ENCODE measurements at regions not wholly inside any gene's neighbourhood (a gene's known extent, or its start where the extent isn't known, plus 50 kb on each side); places are given as distances from the start of the nearest gene placed in this dataset.
A peak's percentile ranks its signal among the peaks of the same experiment; 100 is the strongest.

DNA sequence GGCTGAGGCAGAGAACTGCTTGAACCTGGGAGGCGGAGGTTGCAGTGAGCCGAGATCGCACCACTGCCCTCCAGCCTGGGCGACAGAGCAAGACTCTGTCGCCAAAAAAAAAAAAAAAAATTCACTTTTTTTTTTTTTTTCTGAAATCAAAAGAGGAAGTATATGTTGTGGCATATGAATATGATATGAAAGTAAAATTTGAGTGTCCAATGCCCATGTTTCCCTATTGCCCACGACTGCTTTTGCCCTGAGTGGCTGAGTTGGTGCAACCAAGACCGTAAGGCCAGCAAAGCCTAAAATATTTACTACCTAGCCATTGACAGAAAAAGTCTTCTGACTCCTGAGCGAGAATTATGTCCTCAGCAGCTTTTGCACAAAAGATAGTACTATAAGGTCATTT is 101.7 kb upstream of the PARP11 start (continued):
- TF ChIP-seq, protein P1, sequence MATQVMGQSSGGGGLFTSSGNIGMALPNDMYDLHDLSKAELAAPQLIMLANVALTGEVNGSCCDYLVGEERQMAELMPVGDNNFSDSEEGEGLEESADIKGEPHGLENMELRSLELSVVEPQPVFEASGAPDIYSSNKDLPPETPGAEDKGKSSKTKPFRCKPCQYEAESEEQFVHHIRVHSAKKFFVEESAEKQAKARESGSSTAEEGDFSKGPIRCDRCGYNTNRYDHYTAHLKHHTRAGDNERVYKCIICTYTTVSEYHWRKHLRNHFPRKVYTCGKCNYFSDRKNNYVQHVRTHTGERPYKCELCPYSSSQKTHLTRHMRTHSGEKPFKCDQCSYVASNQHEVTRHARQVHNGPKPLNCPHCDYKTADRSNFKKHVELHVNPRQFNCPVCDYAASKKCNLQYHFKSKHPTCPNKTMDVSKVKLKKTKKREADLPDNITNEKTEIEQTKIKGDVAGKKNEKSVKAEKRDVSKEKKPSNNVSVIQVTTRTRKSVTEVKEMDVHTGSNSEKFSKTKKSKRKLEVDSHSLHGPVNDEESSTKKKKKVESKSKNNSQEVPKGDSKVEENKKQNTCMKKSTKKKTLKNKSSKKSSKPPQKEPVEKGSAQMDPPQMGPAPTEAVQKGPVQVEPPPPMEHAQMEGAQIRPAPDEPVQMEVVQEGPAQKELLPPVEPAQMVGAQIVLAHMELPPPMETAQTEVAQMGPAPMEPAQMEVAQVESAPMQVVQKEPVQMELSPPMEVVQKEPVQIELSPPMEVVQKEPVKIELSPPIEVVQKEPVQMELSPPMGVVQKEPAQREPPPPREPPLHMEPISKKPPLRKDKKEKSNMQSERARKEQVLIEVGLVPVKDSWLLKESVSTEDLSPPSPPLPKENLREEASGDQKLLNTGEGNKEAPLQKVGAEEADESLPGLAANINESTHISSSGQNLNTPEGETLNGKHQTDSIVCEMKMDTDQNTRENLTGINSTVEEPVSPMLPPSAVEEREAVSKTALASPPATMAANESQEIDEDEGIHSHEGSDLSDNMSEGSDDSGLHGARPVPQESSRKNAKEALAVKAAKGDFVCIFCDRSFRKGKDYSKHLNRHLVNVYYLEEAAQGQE (IDR thresholded peaks at IDR 0.05; ENCODE audit: unreplicated experiment) = no peak
- TF ChIP-seq ZNF114 (CRISPR knock-in tag; IDR thresholded peaks at IDR 0.05) = no peak
- TF ChIP-seq, protein P2, sequence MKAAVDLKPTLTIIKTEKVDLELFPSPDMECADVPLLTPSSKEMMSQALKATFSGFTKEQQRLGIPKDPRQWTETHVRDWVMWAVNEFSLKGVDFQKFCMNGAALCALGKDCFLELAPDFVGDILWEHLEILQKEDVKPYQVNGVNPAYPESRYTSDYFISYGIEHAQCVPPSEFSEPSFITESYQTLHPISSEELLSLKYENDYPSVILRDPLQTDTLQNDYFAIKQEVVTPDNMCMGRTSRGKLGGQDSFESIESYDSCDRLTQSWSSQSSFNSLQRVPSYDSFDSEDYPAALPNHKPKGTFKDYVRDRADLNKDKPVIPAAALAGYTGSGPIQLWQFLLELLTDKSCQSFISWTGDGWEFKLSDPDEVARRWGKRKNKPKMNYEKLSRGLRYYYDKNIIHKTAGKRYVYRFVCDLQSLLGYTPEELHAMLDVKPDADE (IDR thresholded peaks at IDR 0.05) = no peak
- no peak for TF ChIP-seq EZH2 (IDR thresholded peaks at IDR 0.05; ENCODE audit: low read depth, unreplicated experiment)

DNA sequence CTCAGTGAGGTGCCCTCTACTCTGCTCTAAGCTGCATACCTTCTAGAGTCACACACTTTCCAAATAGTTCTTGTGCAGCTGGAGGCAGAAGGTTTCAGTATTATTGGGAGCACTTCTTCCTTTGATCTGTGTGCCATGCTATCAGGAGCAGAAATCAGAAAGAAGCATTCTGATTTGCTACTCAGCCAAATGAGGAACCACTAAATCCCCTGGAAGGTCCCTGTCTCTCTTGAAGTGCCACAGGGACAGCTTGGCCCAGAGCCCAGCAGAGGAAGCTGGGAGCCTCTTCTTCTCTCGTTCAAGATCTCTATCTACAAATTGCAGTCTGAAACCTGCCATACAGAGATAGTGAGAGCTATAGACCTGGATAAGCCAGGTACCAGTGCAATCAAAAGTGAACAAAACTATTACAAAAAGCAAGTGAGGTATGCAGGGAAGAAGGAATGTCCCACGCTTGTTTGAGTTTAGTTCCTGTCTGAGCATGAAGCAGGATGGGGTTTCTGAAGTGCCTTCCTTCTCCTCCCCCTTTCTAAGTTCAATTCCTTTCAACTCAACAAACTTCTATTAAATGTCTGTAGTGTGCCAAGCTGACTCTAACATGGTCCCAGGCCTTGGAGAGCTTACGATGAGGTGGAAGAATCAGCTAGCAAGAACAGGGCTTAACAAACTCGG is 100.9 kb upstream of the PARP11 start:
- no peak overlapping the region for H3K4me3 ChIP-seq
- H3K36me3 Mint-ChIP-seq (ENCODE audit: low read depth) = no peaks in the 10 kb centered on the region
- no peaks in the 10 kb centered on the region for H3K9me2 ChIP-seq (ENCODE audit: insufficient read depth)
- H3K4me1 ChIP-seq (ENCODE audit: insufficient read depth) = no peaks in the 10 kb centered on the region
- no peaks in the 10 kb centered on the region for H4K20me1 ChIP-seq (replicated peaks; ENCODE audit: insufficient read depth)
- no peaks in the 10 kb centered on the region for H3F3A ChIP-seq (replicated peaks; ENCODE audit: low read depth)
- H3K27me3 ChIP-seq (ENCODE audit: insufficient read depth) = no peaks in the 10 kb centered on the region
- TF ChIP-seq ZNF114 (CRISPR knock-in tag; IDR thresholded peaks at IDR 0.05) (no peak), POLR2AphosphoS5 (IDR thresholded peaks at IDR 0.05; ENCODE audit: low read depth) (no peak), NANOG (IDR thresholded peaks at IDR 0.05; ENCODE audit: borderline replicate concordance) (no peak), ZNF331 (CRISPR knock-in tag; IDR thresholded peaks at IDR 0.05; ENCODE audit: low read depth) (no peak), JUNB (IDR thresholded peaks at IDR 0.05; ENCODE audit: unreplicated experiment) (no peak)
- TF ChIP-seq, protein P2 (IDR thresholded peaks at IDR 0.05) = no peak
- TF ChIP-seq, protein P3, sequence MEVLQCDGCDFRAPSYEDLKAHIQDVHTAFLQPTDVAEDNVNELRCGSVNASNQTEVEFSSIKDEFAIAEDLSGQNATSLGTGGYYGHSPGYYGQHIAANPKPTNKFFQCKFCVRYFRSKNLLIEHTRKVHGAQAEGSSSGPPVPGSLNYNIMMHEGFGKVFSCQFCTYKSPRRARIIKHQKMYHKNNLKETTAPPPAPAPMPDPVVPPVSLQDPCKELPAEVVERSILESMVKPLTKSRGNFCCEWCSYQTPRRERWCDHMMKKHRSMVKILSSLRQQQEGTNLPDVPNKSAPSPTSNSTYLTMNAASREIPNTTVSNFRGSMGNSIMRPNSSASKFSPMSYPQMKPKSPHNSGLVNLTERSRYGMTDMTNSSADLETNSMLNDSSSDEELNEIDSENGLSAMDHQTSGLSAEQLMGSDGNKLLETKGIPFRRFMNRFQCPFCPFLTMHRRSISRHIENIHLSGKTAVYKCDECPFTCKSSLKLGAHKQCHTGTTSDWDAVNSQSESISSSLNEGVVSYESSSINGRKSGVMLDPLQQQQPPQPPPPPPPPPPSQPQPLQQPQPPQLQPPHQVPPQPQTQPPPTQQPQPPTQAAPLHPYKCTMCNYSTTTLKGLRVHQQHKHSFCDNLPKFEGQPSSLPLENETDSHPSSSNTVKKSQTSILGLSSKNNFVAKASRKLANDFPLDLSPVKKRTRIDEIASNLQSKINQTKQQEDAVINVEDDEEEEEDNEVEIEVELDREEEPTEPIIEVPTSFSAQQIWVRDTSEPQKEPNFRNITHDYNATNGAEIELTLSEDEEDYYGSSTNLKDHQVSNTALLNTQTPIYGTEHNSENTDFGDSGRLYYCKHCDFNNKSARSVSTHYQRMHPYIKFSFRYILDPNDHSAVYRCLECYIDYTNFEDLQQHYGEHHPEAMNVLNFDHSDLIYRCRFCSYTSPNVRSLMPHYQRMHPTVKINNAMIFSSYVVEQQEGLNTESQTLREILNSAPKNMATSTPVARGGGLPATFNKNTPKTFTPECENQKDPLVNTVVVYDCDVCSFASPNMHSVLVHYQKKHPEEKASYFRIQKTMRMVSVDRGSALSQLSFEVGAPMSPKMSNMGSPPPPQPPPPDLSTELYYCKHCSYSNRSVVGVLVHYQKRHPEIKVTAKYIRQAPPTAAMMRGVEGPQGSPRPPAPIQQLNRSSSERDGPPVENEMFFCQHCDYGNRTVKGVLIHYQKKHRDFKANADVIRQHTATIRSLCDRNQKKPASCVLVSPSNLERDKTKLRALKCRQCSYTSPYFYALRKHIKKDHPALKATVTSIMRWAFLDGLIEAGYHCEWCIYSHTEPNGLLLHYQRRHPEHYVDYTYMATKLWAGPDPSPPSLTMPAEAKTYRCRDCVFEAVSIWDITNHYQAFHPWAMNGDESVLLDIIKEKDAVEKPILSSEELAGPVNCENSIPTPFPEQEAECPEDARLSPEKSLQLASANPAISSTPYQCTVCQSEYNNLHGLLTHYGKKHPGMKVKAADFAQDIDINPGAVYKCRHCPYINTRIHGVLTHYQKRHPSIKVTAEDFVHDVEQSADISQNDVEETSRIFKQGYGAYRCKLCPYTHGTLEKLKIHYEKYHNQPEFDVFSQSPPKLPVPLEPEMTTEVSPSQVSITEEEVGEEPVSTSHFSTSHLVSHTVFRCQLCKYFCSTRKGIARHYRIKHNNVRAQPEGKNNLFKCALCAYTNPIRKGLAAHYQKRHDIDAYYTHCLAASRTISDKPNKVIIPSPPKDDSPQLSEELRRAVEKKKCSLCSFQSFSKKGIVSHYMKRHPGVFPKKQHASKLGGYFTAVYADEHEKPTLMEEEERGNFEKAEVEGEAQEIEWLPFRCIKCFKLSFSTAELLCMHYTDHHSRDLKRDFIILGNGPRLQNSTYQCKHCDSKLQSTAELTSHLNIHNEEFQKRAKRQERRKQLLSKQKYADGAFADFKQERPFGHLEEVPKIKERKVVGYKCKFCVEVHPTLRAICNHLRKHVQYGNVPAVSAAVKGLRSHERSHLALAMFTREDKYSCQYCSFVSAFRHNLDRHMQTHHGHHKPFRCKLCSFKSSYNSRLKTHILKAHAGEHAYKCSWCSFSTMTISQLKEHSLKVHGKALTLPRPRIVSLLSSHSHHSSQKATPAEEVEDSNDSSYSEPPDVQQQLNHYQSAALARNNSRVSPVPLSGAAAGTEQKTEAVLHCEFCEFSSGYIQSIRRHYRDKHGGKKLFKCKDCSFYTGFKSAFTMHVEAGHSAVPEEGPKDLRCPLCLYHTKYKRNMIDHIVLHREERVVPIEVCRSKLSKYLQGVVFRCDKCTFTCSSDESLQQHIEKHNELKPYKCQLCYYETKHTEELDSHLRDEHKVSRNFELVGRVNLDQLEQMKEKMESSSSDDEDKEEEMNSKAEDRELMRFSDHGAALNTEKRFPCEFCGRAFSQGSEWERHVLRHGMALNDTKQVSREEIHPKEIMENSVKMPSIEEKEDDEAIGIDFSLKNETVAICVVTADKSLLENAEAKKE (CRISPR knock-in tag; IDR thresholded peaks at IDR 0.05) = no peak
- TF ChIP-seq, protein P4, sequence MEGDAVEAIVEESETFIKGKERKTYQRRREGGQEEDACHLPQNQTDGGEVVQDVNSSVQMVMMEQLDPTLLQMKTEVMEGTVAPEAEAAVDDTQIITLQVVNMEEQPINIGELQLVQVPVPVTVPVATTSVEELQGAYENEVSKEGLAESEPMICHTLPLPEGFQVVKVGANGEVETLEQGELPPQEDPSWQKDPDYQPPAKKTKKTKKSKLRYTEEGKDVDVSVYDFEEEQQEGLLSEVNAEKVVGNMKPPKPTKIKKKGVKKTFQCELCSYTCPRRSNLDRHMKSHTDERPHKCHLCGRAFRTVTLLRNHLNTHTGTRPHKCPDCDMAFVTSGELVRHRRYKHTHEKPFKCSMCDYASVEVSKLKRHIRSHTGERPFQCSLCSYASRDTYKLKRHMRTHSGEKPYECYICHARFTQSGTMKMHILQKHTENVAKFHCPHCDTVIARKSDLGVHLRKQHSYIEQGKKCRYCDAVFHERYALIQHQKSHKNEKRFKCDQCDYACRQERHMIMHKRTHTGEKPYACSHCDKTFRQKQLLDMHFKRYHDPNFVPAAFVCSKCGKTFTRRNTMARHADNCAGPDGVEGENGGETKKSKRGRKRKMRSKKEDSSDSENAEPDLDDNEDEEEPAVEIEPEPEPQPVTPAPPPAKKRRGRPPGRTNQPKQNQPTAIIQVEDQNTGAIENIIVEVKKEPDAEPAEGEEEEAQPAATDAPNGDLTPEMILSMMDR (conservative IDR thresholded peaks at IDR 0.05; ENCODE audit: low read depth in 2 of 2) = no peak
- peak overlapping the region; percentile 43; the same call in 1 of the 2 replicates for H2AFZ ChIP-seq
- DNase-seq (ENCODE audit: low spot score) (no peak), ATAC-seq (no peak)
- peaks cover 2% of the 10 kb centered on the region for H3K27me3 Mint-ChIP-seq (ENCODE audit: insufficient read depth, low read depth, poor library complexity)
- no peaks in the 10 kb centered on the region for H3K9me3 Mint-ChIP-seq
- no peak overlapping the region for H3K4me3 Mint-ChIP-seq
- H3K27ac Mint-ChIP-seq = no peak overlapping the region
- H3K4me1 Mint-ChIP-seq = peaks cover 2% of the 10 kb centered on the region; the same call in 1 of the 3 replicates
- H3K27ac ChIP-seq (ENCODE audit: low read depth) = no peak overlapping the region
- no peak overlapping the region for H3K4me2 ChIP-seq
- H3K36me3 ChIP-seq (ENCODE audit: insufficient read depth) = no peaks in the 10 kb centered on the region
- no peaks in the 10 kb centered on the region for H3K79me2 ChIP-seq (replicated peaks; ENCODE audit: insufficient read depth)

Data from GM23338 (cell line).